ENCODE measurements at regions not wholly inside any gene's neighbourhood (a gene's known extent, or its start where the extent isn't known, plus 50 kb on each side); places are given as distances from the start of the nearest gene placed in this dataset.

DNA sequence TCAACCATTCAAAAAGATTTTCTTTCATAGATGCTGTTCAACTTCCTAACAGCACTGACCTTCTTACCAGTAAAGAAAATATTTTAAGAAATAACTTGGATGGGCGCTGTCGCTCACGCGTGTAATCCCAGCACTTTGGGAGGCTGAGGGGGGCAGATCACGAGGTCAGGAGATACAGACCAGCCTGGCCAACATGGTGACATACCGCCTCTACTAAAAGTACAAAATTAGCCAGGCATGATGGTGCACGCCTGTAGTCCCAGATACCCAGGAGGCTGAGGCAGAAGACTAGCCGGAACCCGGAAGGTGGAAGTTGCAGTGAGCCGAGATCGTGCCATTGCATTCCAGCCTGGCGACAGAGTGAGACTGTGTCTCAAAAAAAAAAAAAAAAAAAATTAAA lies 865.7 kb upstream of the SLC10A2 start:
- TF ChIP-seq POLR2A (IDR thresholded peaks at IDR 0.05; ENCODE audit: low read depth, low read length) = no peak
- TF ChIP-seq POLR2AphosphoS5 (IDR thresholded peaks at IDR 0.05; ENCODE audit: low read depth, low read length) = no peak
- no peak for TF ChIP-seq SPI1 (IDR thresholded peaks at IDR 0.05; ENCODE audit: low read depth, low read length)
- TF ChIP-seq TAF1 (IDR thresholded peaks at IDR 0.05; ENCODE audit: low read depth, low read length) = no peak

All from GM12891 (cell line).